SK-N-SH (cell line): ENCODE measurements at regions not wholly inside any gene's neighbourhood (a gene's known extent, or its start where the extent isn't known, plus 50 kb on each side); places are given as distances from the start of the nearest gene placed in this dataset.

ENCODE experiments used
- small RNA-seq, 7 experiments: library from RNA; depleted of rRNA; stranded (forward); fragments of <200 nt; gene quantifications; one replicate each; pipeline ENCODE3, GENCODE V24; 2012

Small RNA genes lying in the stretch of these regions (small RNA-seq; reads per million reads assigned to genes)
- gene RPS27P20: 0 to 1.0 (median 0) reads per million in 7 experiments
